Astrocyte (in vitro differentiated cells and primary cell): ENCODE measurements at regions not wholly inside any gene's neighbourhood (a gene's known extent, or its start where the extent isn't known, plus 50 kb on each side); places are given as distances from the start of the nearest gene placed in this dataset.
"Not testable (repeated sequence)": the region's sequence is repeated elsewhere in the genome, so short reads cannot be mapped to it uniquely, and the experiment has no call there.

ENCODE experiments used
- DNase-seq: peaks from one replicate; pipeline ENCODE4 v3.0.0-alpha.2; 2010; ENCODE audit warnings: low read depth
- FAIRE-seq: peaks from 2 replicates; lab custom pipeline; 2011; peaks lifted over from hg19 to GRCh38; lab: Jason Lieb, UNC
- H2AFZ ChIP-seq: 2 replicates; pipeline ENCODE4 v1.6.0; 2012; ENCODE audit warnings: low read depth, low read length, inconsistent platforms
- H3K27ac ChIP-seq: 2 replicates; pipeline ENCODE4 v1.5.1; 2011; ENCODE audit warnings: low read depth, low read length, inconsistent platforms
- H3K27me3 ChIP-seq: 2 replicates; pipeline ENCODE4 v1.6.0; 2011; ENCODE audit warnings: low read length, inconsistent platforms; ENCODE audit not compliant: insufficient read depth
- H3K36me3 ChIP-seq: 2 replicates; pipeline ENCODE4 v1.5.1; 2011; ENCODE audit warnings: low read length, inconsistent platforms; ENCODE audit not compliant: insufficient read depth
- H3K4me1 ChIP-seq: 2 replicates; pipeline ENCODE4 v1.5.1; 2011; ENCODE audit warnings: low read length, inconsistent platforms; ENCODE audit not compliant: insufficient read depth
- H3K4me2 ChIP-seq: 2 replicates; pipeline ENCODE4 v1.6.0; 2012; ENCODE audit warnings: low read length, inconsistent platforms
- H3K4me3 ChIP-seq: 2 replicates; pipeline ENCODE4 v1.5.1; 2011; ENCODE audit warnings: low read depth, mild to moderate bottlenecking, low read length, inconsistent platforms; ENCODE audit not compliant: insufficient read depth
- H3K79me2 ChIP-seq: 2 replicates; pipeline ENCODE4 v1.6.0; 2012; ENCODE audit warnings: mild to moderate bottlenecking, low read length, inconsistent platforms; ENCODE audit not compliant: insufficient read depth
- H3K9ac ChIP-seq: 2 replicates; pipeline ENCODE4 v1.6.0; 2012; ENCODE audit warnings: mild to moderate bottlenecking, low read length, inconsistent platforms
- H3K9me3 ChIP-seq: 2 replicates; pipeline ENCODE4 v1.5.1; 2012; ENCODE audit warnings: low read depth, mild to moderate bottlenecking, low read length, inconsistent platforms; ENCODE audit not compliant: insufficient read depth
- H4K20me1 ChIP-seq: 2 replicates; pipeline ENCODE4 v1.6.0; 2012; ENCODE audit warnings: low read length, inconsistent platforms; ENCODE audit not compliant: insufficient read depth
- H3K27ac Mint-ChIP-seq: one replicate; pipeline ENCODE4 v1.8.0; 2021; ENCODE audit warnings: mild to moderate bottlenecking, mixed read lengths; ENCODE audit not compliant: unreplicated experiment
- H3K27me3 Mint-ChIP-seq: one replicate; pipeline ENCODE4 v1.8.0; 2021; ENCODE audit warnings: low read depth, mixed read lengths; ENCODE audit not compliant: unreplicated experiment
- H3K36me3 Mint-ChIP-seq: one replicate; pipeline ENCODE4 v1.8.0; 2021; ENCODE audit warnings: low read depth, mixed read lengths; ENCODE audit not compliant: unreplicated experiment
- H3K4me1 Mint-ChIP-seq: one replicate; pipeline ENCODE4 v1.8.0; 2021; ENCODE audit warnings: low read depth, mixed read lengths; ENCODE audit not compliant: unreplicated experiment
- H3K4me3 Mint-ChIP-seq: one replicate; pipeline ENCODE4 v1.8.0; 2021; ENCODE audit warnings: mild to moderate bottlenecking, moderate library complexity, mixed read lengths; ENCODE audit not compliant: unreplicated experiment
- H3K9me3 Mint-ChIP-seq: one replicate; pipeline ENCODE4 v1.8.0; 2021; ENCODE audit warnings: mild to moderate bottlenecking, mixed read lengths; ENCODE audit not compliant: unreplicated experiment
- CTCF ChIP-seq: IDR thresholded peaks from 2 replicates; pipeline ENCODE4 v1.5.1; 2011; ENCODE audit warnings: low read depth, mild to moderate bottlenecking, inconsistent platforms, low read length, moderate library complexity; ENCODE audit not compliant: insufficient read depth
- EZH2 ChIP-seq: IDR thresholded peaks from 2 replicates; pipeline ENCODE4 v1.6.1; 2012; ENCODE audit warnings: mild to moderate bottlenecking, low read length, inconsistent platforms; ENCODE audit not compliant: insufficient read depth

- H3K4me2 ChIP-seq, H3K4me1 Mint-ChIP-seq, H3K4me1 ChIP-seq, H3K9ac ChIP-seq, FAIRE-seq, H3K27me3 Mint-ChIP-seq, H3K27ac ChIP-seq, DNase-seq, H3K4me3 ChIP-seq, H2AFZ ChIP-seq, H3K4me3 Mint-ChIP-seq, H4K20me1 ChIP-seq, H3K27ac Mint-ChIP-seq, H3K27me3 ChIP-seq, H3K79me2 ChIP-seq, H3K36me3 ChIP-seq, H3K36me3 Mint-ChIP-seq, H3K9me3 ChIP-seq: not testable (repeated sequence)
- H3K9me3 Mint-ChIP-seq, result peaks cover 15% of the 10 kb centered on the region
Measured at GRCh38 chr7:103244865-103245264, 52.4 kb upstream of the PMPCB start.

- TF ChIP-seq EZH2, result no peak
- no peak for TF ChIP-seq CTCF
- no peaks in the 10 kb centered on the region for H3K36me3 ChIP-seq
- no peak overlapping the region for H3K4me3 Mint-ChIP-seq
- no peaks in the 10 kb centered on the region for H3K9me3 ChIP-seq
- H3K36me3 Mint-ChIP-seq, result peaks cover 4% of the 10 kb centered on the region
- H3K4me1 ChIP-seq, result no peaks in the 10 kb centered on the region
- H3K4me1 Mint-ChIP-seq, result no peaks in the 10 kb centered on the region
- H3K27ac ChIP-seq, result no peak overlapping the region
- H3K79me2 ChIP-seq, result no peaks in the 10 kb centered on the region
- H3K9me3 Mint-ChIP-seq, result peaks cover 9% of the 10 kb centered on the region
- H4K20me1 ChIP-seq, result no peaks in the 10 kb centered on the region
- DNase-seq, result no peak
- no peak overlapping the region for H2AFZ ChIP-seq
- H3K27me3 ChIP-seq, result no peaks in the 10 kb centered on the region
- H3K4me2 ChIP-seq, result no peak overlapping the region
- no peak overlapping the region for H3K9ac ChIP-seq
- no peak overlapping the region for H3K4me3 ChIP-seq
- no peak for FAIRE-seq
- H3K27me3 Mint-ChIP-seq, result no peaks in the 10 kb centered on the region
- H3K27ac Mint-ChIP-seq, result no peak overlapping the region
Measured at GRCh38 chr7:103240806-103241205, 56.4 kb upstream of the PMPCB start.

GRCh38 chr7:103235824-103236223 lies 61.4 kb upstream of the PMPCB start:
- not testable (repeated sequence) for H3K9me3 Mint-ChIP-seq, H3K9me3 ChIP-seq, H2AFZ ChIP-seq, FAIRE-seq, H3K36me3 Mint-ChIP-seq, H3K27me3 ChIP-seq, H3K79me2 ChIP-seq, DNase-seq, H3K27ac Mint-ChIP-seq, H3K4me3 ChIP-seq, H3K4me2 ChIP-seq, H3K36me3 ChIP-seq, H3K4me1 ChIP-seq, H4K20me1 ChIP-seq, H3K27me3 Mint-ChIP-seq, H3K27ac ChIP-seq, H3K9ac ChIP-seq, H3K4me1 Mint-ChIP-seq, H3K4me3 Mint-ChIP-seq

GRCh38 chr7:103234877-103235276 lies 62.4 kb upstream of the PMPCB start:
- H2AFZ ChIP-seq, H3K27ac Mint-ChIP-seq, DNase-seq, H3K9me3 ChIP-seq, H3K4me3 ChIP-seq, FAIRE-seq, H3K36me3 ChIP-seq, H3K27me3 Mint-ChIP-seq, H4K20me1 ChIP-seq, H3K27me3 ChIP-seq, H3K4me2 ChIP-seq, H3K4me1 Mint-ChIP-seq, H3K4me3 Mint-ChIP-seq, H3K9ac ChIP-seq, H3K9me3 Mint-ChIP-seq, H3K36me3 Mint-ChIP-seq, H3K27ac ChIP-seq, H3K79me2 ChIP-seq, H3K4me1 ChIP-seq: not testable (repeated sequence)

GRCh38 chr7:103227787-103228186 lies 69.4 kb upstream of the PMPCB start:
- H3K4me1 ChIP-seq, H3K4me3 Mint-ChIP-seq, H3K4me3 ChIP-seq, H3K79me2 ChIP-seq, H3K27ac Mint-ChIP-seq, H3K27me3 ChIP-seq, H3K27ac ChIP-seq, H3K36me3 ChIP-seq, FAIRE-seq, H3K9me3 Mint-ChIP-seq, H3K36me3 Mint-ChIP-seq, H3K9ac ChIP-seq, H4K20me1 ChIP-seq, DNase-seq, H3K9me3 ChIP-seq, H3K27me3 Mint-ChIP-seq, H2AFZ ChIP-seq, H3K4me1 Mint-ChIP-seq, H3K4me2 ChIP-seq: not testable (repeated sequence)
